CD14-positive monocyte (primary cell): ENCODE measurements at regions not wholly inside any gene's neighbourhood (a gene's known extent, or its start where the extent isn't known, plus 50 kb on each side); places are given as distances from the start of the nearest gene placed in this dataset.
"Not testable (repeated sequence)": the region's sequence is repeated elsewhere in the genome, so short reads cannot be mapped to it uniquely, and the experiment has no call there.

Experiments used
- DNase-seq, 3 donors: peaks; one replicate each; pipeline ENCODE4 v3.0.0-alpha.2; 2011 to 2022
- H2AFZ ChIP-seq: 2 replicates; pipeline ENCODE4 v1.6.0; 2012; ENCODE audit warnings: mild to moderate bottlenecking, low read depth, low read length, inconsistent platforms; ENCODE audit not compliant: insufficient read depth, poor library complexity, severe bottlenecking
- H3K27ac ChIP-seq, 2 donors: 1 replicate in 1 of 2; 2 replicates in 1 of 2; pipeline ENCODE4 v1.5.1; 2012 to 2013; ENCODE audit warnings: low read length in 2 of 2, control low read depth in 1 of 2, inconsistent platforms in 1 of 2, low read depth in 1 of 2, mild to moderate bottlenecking in 1 of 2
- H3K27me3 ChIP-seq, 2 donors: one replicate each; pipeline versions ENCODE4 v1.6.0 to v1.6.1; 2011 to 2013; ENCODE audit warnings: low read length in 2 of 2; ENCODE audit not compliant: control insufficient read depth in 2 of 2, insufficient read depth in 2 of 2
- H3K36me3 ChIP-seq, 2 donors: replicated peaks in 1 of 2; 1 replicate in 1 of 2; 2 replicates in 1 of 2; pipeline versions ENCODE4 v1.5.1 to v1.6.1; 2012 to 2013; ENCODE audit warnings: low read length in 2 of 2, control low read depth in 1 of 2, inconsistent platforms in 1 of 2, mild to moderate bottlenecking in 1 of 2; ENCODE audit not compliant: insufficient read depth in 2 of 2, control insufficient read depth in 1 of 2
- H3K4me1 ChIP-seq, 2 donors: 1 replicate in 1 of 2; 2 replicates in 1 of 2; pipeline versions ENCODE4 v1.5.1 to v1.6.1; 2012 to 2013; ENCODE audit warnings: low read length in 2 of 2, control low read depth in 1 of 2, inconsistent platforms in 1 of 2, mild to moderate bottlenecking in 1 of 2, moderate library complexity in 1 of 2; ENCODE audit not compliant: insufficient read depth in 2 of 2, control insufficient read depth in 1 of 2
- H3K4me2 ChIP-seq: replicated peaks from 2 replicates; pipeline ENCODE3; 2012; ENCODE audit warnings: low read length, moderate library complexity, mild to moderate bottlenecking; ENCODE audit not compliant: poor library complexity, severe bottlenecking; ENCODE audit errors: extremely low read depth
- H3K4me3 ChIP-seq, 3 experiments: fragments of 200-600 bp in 1 of 3; sonication (generic) in 1 of 3; replicated peaks in 1 of 3; 1 replicate in 2 of 3; 2 replicates in 1 of 3; pipeline ENCODE4 v1.5.1; 2011 to 2013; ENCODE audit warnings: low read length in 3 of 3, mild to moderate bottlenecking in 3 of 3, control low read depth in 2 of 3, low read depth in 2 of 3, inconsistent platforms in 1 of 3, moderate library complexity in 1 of 3
- H3K79me2 ChIP-seq: 2 replicates; pipeline ENCODE4 v1.6.0; 2012; ENCODE audit warnings: mild to moderate bottlenecking, control low read depth, inconsistent platforms, low read length, moderate library complexity; ENCODE audit not compliant: insufficient read depth
- H3K9ac ChIP-seq: 2 replicates; pipeline ENCODE4 v1.6.0; 2017; ENCODE audit warnings: low read length, mild to moderate bottlenecking; ENCODE audit not compliant: insufficient read depth, poor library complexity, severe bottlenecking
- H3K9me3 ChIP-seq, 2 donors: replicated peaks in 1 of 2; 1 replicate in 1 of 2; 2 replicates in 1 of 2; pipeline versions ENCODE4 v1.5.1 to v1.6.1; 2012 to 2013; ENCODE audit warnings: low read length in 2 of 2, control low read depth in 1 of 2; ENCODE audit not compliant: control insufficient read depth in 1 of 2, insufficient read depth in 1 of 2
- H4K20me1 ChIP-seq: 2 replicates; pipeline ENCODE4 v1.6.0; 2012; ENCODE audit warnings: mild to moderate bottlenecking, low read length, control low read depth, moderate library complexity; ENCODE audit not compliant: insufficient read depth
- H3K27ac Mint-ChIP-seq, 7 donors: one replicate each; pipeline ENCODE4 v1.8.0; 2020; ENCODE audit warnings: mild to moderate bottlenecking in 7 of 7, mixed read lengths in 7 of 7, moderate library complexity in 6 of 7, inconsistent platforms in 2 of 7
- H3K27me3 Mint-ChIP-seq, 3 donors: one replicate each; pipeline ENCODE4 v1.8.0; 2021 to 2022; ENCODE audit warnings: low read depth in 3 of 3, mild to moderate bottlenecking in 3 of 3, mixed read lengths in 3 of 3, moderate library complexity in 3 of 3, inconsistent platforms in 1 of 3
- H3K36me3 Mint-ChIP-seq, 2 donors: one replicate each; pipeline ENCODE4 v1.8.0; 2020; ENCODE audit warnings: mixed read lengths in 2 of 2, inconsistent platforms in 1 of 2, mild to moderate bottlenecking in 1 of 2
- H3K4me1 Mint-ChIP-seq: one replicate; pipeline ENCODE4 v1.8.0; 2020; ENCODE audit warnings: mild to moderate bottlenecking, mixed read lengths
- H3K4me3 Mint-ChIP-seq, 2 donors: one replicate each; pipeline ENCODE4 v1.8.0; 2020; ENCODE audit warnings: mild to moderate bottlenecking in 2 of 2, mixed read lengths in 2 of 2, moderate library complexity in 1 of 2
- H3K9me3 Mint-ChIP-seq, 7 donors: one replicate each; pipeline ENCODE4 v1.8.0; 2020 to 2022; ENCODE audit warnings: mixed read lengths in 7 of 7, mild to moderate bottlenecking in 6 of 7, moderate library complexity in 6 of 7, inconsistent platforms in 2 of 7
- CTCF ChIP-seq: fragments of 200-600 bp; IDR thresholded peaks from one replicate; pipeline ENCODE4 v1.8.0; 2022; ENCODE audit warnings: antibody characterized with exemption, mild to moderate bottlenecking
- WGBS: methylation state at CpG from one replicate; pipeline ENCODE4 v1.1.5; 2013; ENCODE audit warnings: missing lambda C conversion rate; ENCODE audit not compliant: insufficient coverage; 5-methylcytosine and 5-hydroxymethylcytosine counted together
- intact Hi-C, 2 donors: fragments of 100-400 bp; cut with micrococcal nuclease; formaldehyde crosslinking; loops; one replicate each; pipeline versions ENCODE4 v1.15.0 to v1.15.1; 2023

DNA sequence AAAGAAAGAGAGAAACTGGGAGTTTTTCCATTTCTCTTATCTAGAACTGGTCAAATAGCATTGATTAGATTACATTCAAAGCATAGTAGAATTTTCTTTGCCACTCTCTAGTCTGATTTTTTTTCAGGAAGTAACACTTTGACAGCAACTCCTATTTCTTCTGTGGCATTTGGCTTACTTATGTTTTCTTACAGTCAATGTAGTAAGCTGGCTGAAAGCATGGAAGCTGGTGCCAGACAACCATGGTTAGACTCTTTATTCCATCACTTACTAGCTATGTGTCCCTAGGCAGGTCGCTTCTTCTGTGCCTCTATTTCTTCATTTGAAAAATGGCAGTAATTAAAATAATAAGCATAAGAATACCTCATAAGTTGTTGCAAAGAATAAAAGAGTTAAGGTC, 54.2 kb upstream of the OPRM1 start:
- Histone ChIP-seq H3K36me3 (no peaks in the 10 kb centered on the region), H3K9ac (no peak overlapping the region), H3K4me3 (no peak overlapping the region), H3K27ac (no peak overlapping the region), H3K79me2 (no peaks in the 10 kb centered on the region), H2AFZ (no peak overlapping the region), H3K4me2 (no peak overlapping the region), H3K9me3 (no peaks in the 10 kb centered on the region), H4K20me1 (no peaks in the 10 kb centered on the region), H3K4me1 (no peaks in the 10 kb centered on the region), H3K27me3 (no peaks in the 10 kb centered on the region)
- H3K4me3 Mint-ChIP-seq, result no peak overlapping the region
- DNase-seq, result no peak
- no peak overlapping the region for H3K27ac Mint-ChIP-seq
- H3K36me3 Mint-ChIP-seq, result no peaks in the 10 kb centered on the region
- H3K27me3 Mint-ChIP-seq, result peaks cover 0 to 2% (median 0%) of the 10 kb centered on the region in 3 donors
- H3K4me1 Mint-ChIP-seq, result no peaks in the 10 kb centered on the region
- intact Hi-C loops, result no loop called here
- no CpG with 5 or more reads among the region's 1 CpG for WGBS
- no peaks in the 10 kb centered on the region for H3K9me3 Mint-ChIP-seq
- TF ChIP-seq CTCF, result no peak

GRCh38 chr6:153980171-153980570, 58.9 kb upstream of the OPRM1 start:
- Histone ChIP-seq H3K9ac (no peak overlapping the region), H3K4me1 (no peaks in the 10 kb centered on the region), H3K27ac (no peak overlapping the region), H4K20me1 (no peaks in the 10 kb centered on the region), H3K4me2 (no peak overlapping the region), H3K27me3 (no peaks in the 10 kb centered on the region), H2AFZ (no peak overlapping the region), H3K79me2 (no peaks in the 10 kb centered on the region), H3K36me3 (no peaks in the 10 kb centered on the region), H3K4me3 (no peak overlapping the region), H3K9me3 (no peaks in the 10 kb centered on the region)
- H3K27me3 Mint-ChIP-seq, result no peaks in the 10 kb centered on the region
- DNase-seq, result no peak
- intact Hi-C loops, result no loop called here
- TF ChIP-seq CTCF, result no peak
- 100% methylated on average over 1 of the region's 2 CpGs for WGBS
- H3K36me3 Mint-ChIP-seq, result no peaks in the 10 kb centered on the region
- no peak overlapping the region for H3K27ac Mint-ChIP-seq
- peaks cover 0 to 5% (median 2%) of the 10 kb centered on the region in 7 donors for H3K9me3 Mint-ChIP-seq
- H3K4me1 Mint-ChIP-seq, result no peaks in the 10 kb centered on the region
- H3K4me3 Mint-ChIP-seq, result no peak overlapping the region

DNA sequence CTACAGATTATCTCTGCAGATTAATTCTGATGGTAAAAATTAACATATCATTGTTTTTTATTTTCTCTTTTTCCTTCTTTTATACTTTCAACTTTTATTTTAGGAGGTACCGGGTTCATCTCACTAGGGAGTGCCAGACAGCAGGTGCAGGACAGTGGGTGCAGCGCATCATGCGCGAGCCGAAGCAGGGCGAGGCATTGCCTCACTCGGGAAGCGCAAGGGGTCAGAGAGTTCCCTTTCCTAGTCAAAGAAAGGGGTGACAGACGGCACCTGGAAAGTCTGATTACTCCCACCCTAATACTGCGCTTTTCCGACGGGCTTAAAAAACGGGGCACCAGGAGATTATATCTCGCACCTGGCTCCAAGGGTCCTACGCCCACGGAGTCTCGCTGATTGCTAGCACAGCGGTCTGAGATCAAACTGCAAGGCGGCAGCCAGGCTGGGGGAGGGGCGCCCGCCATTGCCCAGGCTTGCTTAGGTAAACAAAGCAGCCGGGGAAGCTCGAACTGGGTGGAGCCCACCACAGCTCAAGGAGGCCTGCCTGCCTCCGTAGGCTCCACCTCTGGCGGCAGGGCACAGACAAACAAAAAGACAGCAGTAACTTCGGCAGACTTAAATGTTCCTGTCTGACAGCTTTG, 60.0 kb upstream of the OPRM1 start:
- intact Hi-C loops, H3K4me3 Mint-ChIP-seq, H3K4me1 ChIP-seq, H3K9me3 Mint-ChIP-seq, H3K9ac ChIP-seq, H3K9me3 ChIP-seq, H3K27me3 Mint-ChIP-seq, DNase-seq, H3K4me2 ChIP-seq, H3K27me3 ChIP-seq, H3K36me3 Mint-ChIP-seq, H3K4me1 Mint-ChIP-seq, H2AFZ ChIP-seq, H3K4me3 ChIP-seq, H3K27ac Mint-ChIP-seq, H3K79me2 ChIP-seq, H3K27ac ChIP-seq, H3K36me3 ChIP-seq, H4K20me1 ChIP-seq: not testable (repeated sequence)
- 93% methylated on average over 7 of the region's 26 CpGs for WGBS
